CD4-positive, alpha-beta T cell treated with Interleukin-4 for 1 hour (primary cell): ENCODE measurements at regions not wholly inside any gene's neighbourhood (a gene's known extent, or its start where the extent isn't known, plus 50 kb on each side); places are given as distances from the start of the nearest gene placed in this dataset.

Experiments
- DNase-seq, 2 donors: peaks; one replicate each; pipeline ENCODE4 v3.0.0-alpha.2; 2020 to 2022

DNA sequence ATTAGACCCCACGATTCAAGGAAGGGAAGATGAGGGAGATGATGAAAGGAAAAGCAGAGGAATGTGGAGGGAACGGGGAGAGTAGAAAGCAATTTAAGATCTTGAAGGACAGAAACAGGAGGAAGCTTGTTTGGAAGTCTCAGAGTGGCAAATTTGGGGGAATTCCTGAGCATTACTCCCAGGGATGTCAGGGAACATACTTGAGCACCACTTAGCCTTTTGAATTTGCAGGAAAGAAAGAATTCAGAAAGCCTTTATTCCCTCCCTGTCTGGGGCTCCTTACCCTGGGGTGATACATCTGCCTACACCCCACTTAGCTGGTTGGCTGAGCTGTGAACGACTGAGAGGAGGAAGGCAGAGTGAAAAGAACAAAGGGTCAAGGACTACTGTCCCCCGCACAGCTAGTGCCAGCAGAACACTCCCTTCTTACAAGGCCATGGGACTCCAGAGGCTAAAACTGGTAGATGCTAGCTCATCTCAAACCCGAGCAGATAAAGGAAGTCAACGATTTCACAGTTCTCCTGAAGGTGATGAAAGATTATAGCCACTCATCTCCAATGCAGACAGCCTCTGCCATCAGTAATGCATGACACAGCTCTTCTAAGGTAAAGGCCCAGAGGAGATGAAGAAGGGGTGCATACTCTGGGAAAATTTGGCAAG lies 84.0 kb upstream of the AKIP1 start:
- no peak for DNase-seq

- no peak for DNase-seq
These were observed 82.9 kb upstream of the AKIP1 start for GRCh38 chr11:8828046-8828445.

DNA sequence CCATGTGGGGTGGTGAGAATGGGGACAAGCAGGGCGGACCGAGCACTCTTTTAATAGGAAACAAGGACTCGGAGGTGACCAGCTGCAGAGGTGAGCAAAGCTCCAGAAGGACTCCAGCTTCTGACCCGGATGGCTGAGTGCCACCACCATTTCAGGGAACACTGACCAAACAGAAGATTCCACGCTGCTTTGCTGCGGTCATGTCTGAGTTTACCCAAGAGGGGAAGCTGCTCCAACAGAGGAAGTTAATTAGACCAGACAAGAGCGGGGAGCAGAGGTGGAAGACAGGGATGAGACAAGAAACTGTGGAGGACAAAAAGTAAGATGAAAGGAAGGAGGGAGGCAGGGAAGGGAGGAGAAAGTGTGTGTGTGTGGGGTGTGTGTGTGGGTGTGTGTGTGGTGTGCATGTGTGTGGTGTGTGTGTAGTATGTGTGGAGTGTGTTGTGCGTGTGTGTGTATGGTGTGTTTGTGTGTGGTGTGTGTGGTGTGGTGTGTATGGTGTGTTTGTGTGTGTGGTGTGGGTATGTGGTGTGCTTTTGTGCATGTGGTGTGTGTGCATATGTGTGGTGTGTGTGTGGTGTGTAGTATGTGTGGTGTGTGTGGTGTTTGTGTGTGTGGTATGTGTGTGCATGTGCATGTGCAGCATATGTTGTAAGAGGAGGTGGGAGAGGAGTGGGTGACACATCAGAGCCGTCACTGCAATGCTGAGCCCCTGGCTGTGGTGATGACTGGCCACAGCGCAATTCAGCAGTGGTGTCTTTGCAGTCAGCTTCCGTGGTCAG lies 82.2 kb upstream of the AKIP1 start:
- DNase-seq: no peak

DNA sequence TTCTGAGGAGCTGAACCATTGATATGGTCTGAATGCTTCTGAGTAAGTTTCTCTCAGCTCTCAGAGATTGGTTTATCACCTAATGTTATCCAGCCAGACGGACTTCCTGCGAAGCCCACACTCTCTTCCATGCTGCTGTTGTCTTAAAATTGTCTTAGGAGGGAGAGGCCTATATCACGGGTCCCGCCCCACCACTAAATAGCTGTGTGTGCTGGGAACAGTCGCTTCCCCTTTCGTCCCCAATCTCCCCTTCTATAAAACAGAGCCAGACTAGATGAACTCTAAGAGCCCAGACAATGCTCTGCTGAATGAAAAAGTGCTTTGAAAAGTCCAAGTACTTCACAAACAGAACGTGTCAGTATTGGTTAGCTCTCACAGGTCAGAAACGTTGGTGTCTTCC lies 81.4 kb upstream of the AKIP1 start:
- no peak for DNase-seq

DNA sequence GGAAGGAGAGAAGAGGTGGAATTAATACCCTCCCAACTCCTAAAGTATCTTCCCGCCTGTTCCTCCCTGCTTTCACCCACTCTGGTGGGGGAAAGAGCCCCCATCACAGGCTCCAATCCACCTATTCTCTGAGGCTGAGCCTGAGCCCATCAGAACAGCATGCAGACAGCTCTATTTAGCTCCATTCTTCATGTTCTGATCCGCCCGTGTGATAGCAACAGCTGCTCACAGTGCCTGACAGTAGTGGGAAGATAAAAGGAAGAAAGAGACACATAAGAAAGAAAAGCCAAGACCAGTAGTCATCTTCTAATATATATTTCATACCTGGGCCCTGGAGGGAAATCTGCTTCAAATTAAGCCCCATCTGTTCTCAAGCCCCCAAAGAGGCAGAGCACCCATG lies 80.3 kb upstream of the AKIP1 start:
- DNase-seq: no peak

DNA sequence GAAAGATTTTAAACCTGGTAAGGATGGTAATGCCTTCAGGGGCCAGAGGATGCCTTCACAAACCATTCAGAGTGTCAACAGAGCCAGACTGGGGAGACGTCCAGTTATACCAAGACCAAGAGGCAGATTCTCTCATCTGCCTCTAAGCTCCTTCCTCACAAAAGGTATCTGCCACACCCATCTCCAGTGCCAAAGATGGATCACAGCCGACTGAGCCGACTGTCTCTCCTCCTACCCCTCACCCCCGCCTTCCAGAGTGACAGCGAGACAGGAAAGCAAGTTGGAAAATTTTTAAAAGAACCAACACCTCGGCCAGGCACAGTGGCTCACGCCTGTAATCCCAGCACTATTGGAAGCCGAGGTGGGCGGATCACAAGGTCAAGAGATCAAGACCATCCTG lies 79.1 kb upstream of the AKIP1 start:
- DNase-seq: no peak

- no peak for DNase-seq
These were observed 78.3 kb upstream of the AKIP1 start for GRCh38 chr11:8832571-8833260.

- no peak for DNase-seq
These were observed 77.2 kb upstream of the AKIP1 start for GRCh38 chr11:8833568-8834315.

GRCh38 chr11:8834379-8834778 lies 76.6 kb upstream of the AKIP1 start:
- no peak for DNase-seq

GRCh38 chr11:8838248-8838647 lies 72.7 kb upstream of the AKIP1 start:
- no peak for DNase-seq

DNA sequence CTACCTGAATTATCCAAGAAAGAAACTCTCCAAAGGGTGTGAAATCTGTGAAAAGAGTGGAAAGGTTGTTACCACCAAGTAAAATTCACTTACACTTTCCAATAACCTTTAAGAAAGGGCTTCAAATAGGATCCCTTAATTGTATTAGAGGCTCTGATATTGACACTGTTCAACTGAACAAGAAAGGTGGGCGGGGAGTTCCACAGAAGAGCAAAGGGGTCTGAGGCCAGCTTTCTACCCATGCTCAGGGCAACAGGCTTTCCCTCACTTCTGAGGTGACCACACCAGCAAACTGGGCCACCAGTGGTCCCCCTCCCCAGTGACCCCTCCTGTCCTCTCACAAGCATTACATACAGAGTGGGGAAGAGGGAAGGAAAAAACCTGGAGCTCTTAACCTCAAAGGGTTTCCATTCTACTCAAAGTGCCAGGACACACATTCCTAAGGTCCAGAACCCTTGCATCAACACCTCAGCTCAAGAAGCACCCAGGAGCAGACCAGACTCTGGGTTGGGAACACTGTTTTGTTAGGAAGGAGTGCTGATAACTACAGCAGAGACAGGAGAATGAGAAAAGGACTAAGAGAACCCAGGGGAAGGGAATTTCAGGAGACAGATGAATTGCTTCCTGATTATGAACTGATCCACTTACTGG lies 71.6 kb upstream of the AKIP1 start:
- DNase-seq: no peak

- no peak for DNase-seq
These were observed 70.7 kb upstream of the AKIP1 start for GRCh38 chr11:8839957-8840945.

- DNase-seq: no peak
These were observed 69.1 kb upstream of the AKIP1 start for GRCh38 chr11:8841899-8842298.

DNA sequence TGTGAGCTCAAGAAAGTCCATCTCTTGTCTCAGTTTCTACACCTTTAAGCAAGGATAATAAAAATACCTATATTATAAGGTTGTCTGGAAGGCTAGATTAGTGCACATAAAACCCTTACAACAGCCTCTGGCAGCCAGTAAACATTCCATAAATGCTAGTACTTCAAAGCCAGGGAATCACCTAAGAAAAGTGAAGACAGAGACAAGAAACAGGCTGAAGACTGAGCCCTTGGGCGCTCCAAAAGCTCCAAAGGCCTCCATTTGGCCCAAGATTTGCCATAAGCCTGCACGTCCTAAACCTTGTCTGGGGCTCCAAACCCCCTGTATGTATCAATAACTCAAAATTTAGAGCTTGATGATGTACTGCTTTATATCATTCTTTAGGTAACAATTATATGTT lies 52.2 kb upstream of the AKIP1 start:
- no peak for DNase-seq
